Neuronal stem cell (in vitro differentiated cells): ENCODE measurements at regions not wholly inside any gene's neighbourhood (a gene's known extent, or its start where the extent isn't known, plus 50 kb on each side); places are given as distances from the start of the nearest gene placed in this dataset.
A peak's percentile ranks its signal among the peaks of the same experiment; 100 is the strongest.

Source experiments
- DNase-seq: peaks from one replicate; pipeline ENCODE4 v3.0.0-alpha.2; 2013; ENCODE audit warnings: low spot score
- H2AFZ ChIP-seq: one replicate; pipeline ENCODE4 v1.6.1; 2013; ENCODE audit warnings: mild to moderate bottlenecking, low read length, inconsistent platforms
- H2AK5ac ChIP-seq: 2 replicates; pipeline ENCODE4 v1.6.1; 2013; ENCODE audit warnings: low read depth, mild to moderate bottlenecking, inconsistent platforms, low read length, moderate library complexity, mixed read lengths
- H2BK120ac ChIP-seq: 2 replicates; pipeline ENCODE4 v1.6.1; 2013; ENCODE audit warnings: low read depth, mild to moderate bottlenecking, inconsistent platforms, low read length, moderate library complexity, mixed read lengths
- H2BK12ac ChIP-seq: one replicate; pipeline ENCODE4 v1.6.1; 2013; ENCODE audit warnings: low read length, inconsistent platforms
- H2BK15ac ChIP-seq: 2 replicates; pipeline ENCODE4 v1.6.1; 2013; ENCODE audit warnings: mild to moderate bottlenecking, low read length, inconsistent platforms, mixed read lengths
- H2BK5ac ChIP-seq: one replicate; pipeline ENCODE4 v1.6.1; 2013; ENCODE audit warnings: inconsistent platforms, mild to moderate bottlenecking, low read length, moderate library complexity
- H3K14ac ChIP-seq: one replicate; pipeline ENCODE4 v1.6.1; 2013; ENCODE audit warnings: low read length, inconsistent platforms
- H3K18ac ChIP-seq: 2 replicates; pipeline ENCODE4 v1.6.1; 2013; ENCODE audit warnings: low read length, inconsistent platforms
- H3K23ac ChIP-seq: 2 replicates; pipeline ENCODE4 v1.6.1; 2013; ENCODE audit warnings: low read depth, mild to moderate bottlenecking, mixed read lengths, low read length, inconsistent platforms; ENCODE audit not compliant: poor library complexity
- H3K27ac ChIP-seq: replicated peaks from 3 replicates; pipeline ENCODE4 v1.5.1; 2013; ENCODE audit warnings: low read length, inconsistent platforms
- H3K27me3 ChIP-seq, 3 experiments: 2 replicates each; pipeline ENCODE4 v1.6.1; 2013; ENCODE audit warnings: low read length in 3 of 3, mild to moderate bottlenecking in 2 of 3, inconsistent platforms in 1 of 3, low read depth in 1 of 3, mixed read lengths in 1 of 3, moderate library complexity in 1 of 3; ENCODE audit not compliant: control insufficient read depth in 3 of 3, insufficient read depth in 3 of 3
- H3K36me3 ChIP-seq, 2 donors: replicated peaks in 1 of 2; 2 replicates each; pipeline ENCODE4 v1.6.1; 2013; ENCODE audit warnings: low read length in 2 of 2; ENCODE audit not compliant: control insufficient read depth in 2 of 2, insufficient read depth in 2 of 2
- H3K4ac ChIP-seq: 2 replicates; pipeline ENCODE4 v1.6.1; 2013; ENCODE audit warnings: inconsistent platforms, mild to moderate bottlenecking, low read length, moderate library complexity
- H3K4me1 ChIP-seq, 2 donors: 1 replicate in 1 of 2; 2 replicates in 1 of 2; pipeline ENCODE4 v1.6.1; 2013; ENCODE audit warnings: low read length in 2 of 2, low read depth in 1 of 2; ENCODE audit not compliant: control insufficient read depth in 2 of 2, insufficient read depth in 1 of 2
- H3K4me2 ChIP-seq: one replicate; pipeline ENCODE4 v1.6.1; 2013; ENCODE audit warnings: mild to moderate bottlenecking, low read length, inconsistent platforms; ENCODE audit not compliant: insufficient read depth, poor library complexity, severe bottlenecking
- H3K4me3 ChIP-seq, 2 donors: 2 replicates each; pipeline ENCODE4 v1.5.1; 2013; ENCODE audit warnings: low read length in 2 of 2, mild to moderate bottlenecking in 2 of 2, inconsistent platforms in 1 of 2, moderate library complexity in 1 of 2
- H3K79me1 ChIP-seq: one replicate; pipeline ENCODE4 v1.6.1; 2013; ENCODE audit warnings: low read depth, mild to moderate bottlenecking, inconsistent platforms, low read length, moderate library complexity
- H3K9ac ChIP-seq: one replicate; pipeline ENCODE4 v1.6.1; 2013; ENCODE audit warnings: mild to moderate bottlenecking, low read depth, low read length, inconsistent platforms; ENCODE audit not compliant: poor library complexity
- H3K9me3 ChIP-seq, 2 donors: replicated peaks in 1 of 2; 2 replicates each; pipeline versions ENCODE3 to v1.6.1; 2013; ENCODE audit warnings: low read length in 2 of 2, mild to moderate bottlenecking in 2 of 2, inconsistent platforms in 1 of 2, low read depth in 1 of 2, mixed read lengths in 1 of 2, moderate library complexity in 1 of 2; ENCODE audit not compliant: control insufficient read depth in 2 of 2, insufficient read depth in 1 of 2
- H4K8ac ChIP-seq: one replicate; pipeline ENCODE4 v1.6.1; 2013; ENCODE audit warnings: low read depth, mild to moderate bottlenecking, inconsistent platforms, low read length, moderate library complexity
- H4K91ac ChIP-seq: one replicate; pipeline ENCODE4 v1.6.1; 2013; ENCODE audit warnings: low read length, low read depth, mild to moderate bottlenecking, inconsistent platforms; ENCODE audit not compliant: poor library complexity
- WGBS, 2 donors: extraction: QIAGEN DNeasy Blood & Tissue Kit; methylation state at CpG; one replicate each; pipeline ENCODE4 v1.1.7; 2013; ENCODE audit warnings: missing lambda C conversion rate in 2 of 2, mixed read lengths in 1 of 2; ENCODE audit not compliant: insufficient read length in 2 of 2, insufficient replicate concordance in 1 of 2; ENCODE audit errors: extremely low coverage in 2 of 2; 5-methylcytosine and 5-hydroxymethylcytosine counted together

DNA sequence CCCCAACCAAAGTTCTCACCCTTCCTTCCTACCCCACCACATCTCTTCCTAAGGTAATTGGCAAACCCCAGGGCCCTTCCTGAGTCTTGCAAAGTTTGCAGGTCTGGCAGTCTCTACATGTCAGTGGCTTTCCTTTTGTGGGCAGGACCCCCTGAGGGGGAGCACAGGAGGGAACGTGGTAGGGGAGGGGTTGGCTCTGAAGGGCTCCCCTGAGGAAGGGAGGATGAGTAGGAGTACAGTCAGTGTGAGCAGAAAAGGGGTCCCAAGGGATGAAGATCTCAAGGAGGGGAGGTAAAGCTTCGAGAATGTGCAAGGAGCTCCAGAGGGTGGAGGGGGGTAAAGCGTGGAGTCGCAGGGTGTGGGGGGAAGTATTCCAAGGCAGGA, 206.9 kb downstream of the RAB11FIP4 start:
- no peak overlapping the region for H3K4me2 ChIP-seq
- H3K27me3 ChIP-seq, result no peaks in the 10 kb centered on the region
- no peak overlapping the region for H3K14ac ChIP-seq
- H3K18ac ChIP-seq, result peak overlapping the region; percentile 27
- DNase-seq, result no peak
- H3K27ac ChIP-seq, result no peak overlapping the region
- no peaks in the 10 kb centered on the region for H3K36me3 ChIP-seq
- no peak overlapping the region for H3K4ac ChIP-seq
- no peak overlapping the region for H2BK12ac ChIP-seq
- no peak overlapping the region for H3K9ac ChIP-seq
- H3K9me3 ChIP-seq, result no peaks in the 10 kb centered on the region
- H2BK5ac ChIP-seq, result no peak overlapping the region
- no peak overlapping the region for H2AFZ ChIP-seq
- H3K4me1 ChIP-seq, result peaks cover 0 to 5% of the 10 kb centered on the region in 2 donors
- no peak overlapping the region for H3K23ac ChIP-seq
- no peak overlapping the region for H3K4me3 ChIP-seq
- no peak overlapping the region for H2BK120ac ChIP-seq
- no peak overlapping the region for H4K91ac ChIP-seq
- H2BK15ac ChIP-seq, result no peak overlapping the region
- no CpG with 5 or more reads among the region's 4 CpGs for WGBS, 2 donors
- no peaks in the 10 kb centered on the region for H3K79me1 ChIP-seq
- H4K8ac ChIP-seq, result no peak overlapping the region
- no peak overlapping the region for H2AK5ac ChIP-seq

DNA sequence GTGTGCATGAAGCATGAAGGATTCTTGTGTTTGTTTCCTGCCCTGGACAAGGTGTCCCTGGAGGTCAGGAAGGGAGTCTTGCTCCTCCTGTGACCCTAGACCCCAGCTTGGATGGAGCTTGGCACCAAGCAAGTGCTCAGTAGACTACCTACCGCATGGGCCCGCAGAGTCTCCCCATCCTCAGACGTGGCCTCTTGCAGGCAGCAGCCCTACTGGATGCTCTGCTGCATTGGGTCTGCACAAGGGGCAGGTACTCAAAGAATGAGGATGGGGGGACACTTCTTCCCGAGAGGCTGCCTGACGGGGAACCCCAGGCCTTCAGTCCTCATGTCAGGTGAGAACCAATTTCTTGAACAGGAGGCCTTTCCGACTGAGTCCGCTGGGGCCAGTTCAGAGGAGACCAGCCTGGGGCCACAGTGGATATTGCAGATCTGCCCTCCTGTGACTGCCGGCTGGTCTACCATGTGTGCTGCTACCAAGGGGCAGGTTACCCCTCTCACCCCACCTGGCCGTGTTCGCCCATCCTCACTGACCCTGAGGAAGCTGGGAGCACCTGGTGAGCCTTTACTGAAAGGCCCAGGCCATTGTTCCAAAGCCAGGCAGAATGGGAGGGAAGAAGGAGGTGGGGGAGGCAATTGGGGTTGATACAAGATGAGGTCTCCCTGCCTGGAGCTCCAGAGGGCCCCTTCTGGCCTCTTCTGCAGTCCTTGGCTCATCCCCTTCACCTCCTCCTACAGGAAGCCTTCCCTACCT, 206.3 kb downstream of the RAB11FIP4 start:
- H3K9me3 ChIP-seq, result no peaks in the 10 kb centered on the region
- H3K79me1 ChIP-seq, result no peaks in the 10 kb centered on the region
- peaks cover 0 to 5% of the 10 kb centered on the region in 2 donors for H3K4me1 ChIP-seq
- H3K4me3 ChIP-seq, result no peak overlapping the region
- no peak overlapping the region for H2BK15ac ChIP-seq
- no peak overlapping the region for H3K4me2 ChIP-seq
- DNase-seq, result no peak
- no peak overlapping the region for H2BK12ac ChIP-seq
- H3K14ac ChIP-seq, result no peak overlapping the region
- no peak overlapping the region for H3K27ac ChIP-seq
- H3K27me3 ChIP-seq, result no peaks in the 10 kb centered on the region
- no CpG with 5 or more reads among the region's 10 CpGs for WGBS, 2 donors
- H3K18ac ChIP-seq, result no peak overlapping the region
- no peak overlapping the region for H2BK120ac ChIP-seq
- no peak overlapping the region for H2AFZ ChIP-seq
- no peak overlapping the region for H4K91ac ChIP-seq
- no peak overlapping the region for H4K8ac ChIP-seq
- H2BK5ac ChIP-seq, result no peak overlapping the region
- no peak overlapping the region for H3K4ac ChIP-seq
- H2AK5ac ChIP-seq, result no peak overlapping the region
- no peaks in the 10 kb centered on the region for H3K36me3 ChIP-seq
- H3K9ac ChIP-seq, result no peak overlapping the region
- no peak overlapping the region for H3K23ac ChIP-seq

DNA sequence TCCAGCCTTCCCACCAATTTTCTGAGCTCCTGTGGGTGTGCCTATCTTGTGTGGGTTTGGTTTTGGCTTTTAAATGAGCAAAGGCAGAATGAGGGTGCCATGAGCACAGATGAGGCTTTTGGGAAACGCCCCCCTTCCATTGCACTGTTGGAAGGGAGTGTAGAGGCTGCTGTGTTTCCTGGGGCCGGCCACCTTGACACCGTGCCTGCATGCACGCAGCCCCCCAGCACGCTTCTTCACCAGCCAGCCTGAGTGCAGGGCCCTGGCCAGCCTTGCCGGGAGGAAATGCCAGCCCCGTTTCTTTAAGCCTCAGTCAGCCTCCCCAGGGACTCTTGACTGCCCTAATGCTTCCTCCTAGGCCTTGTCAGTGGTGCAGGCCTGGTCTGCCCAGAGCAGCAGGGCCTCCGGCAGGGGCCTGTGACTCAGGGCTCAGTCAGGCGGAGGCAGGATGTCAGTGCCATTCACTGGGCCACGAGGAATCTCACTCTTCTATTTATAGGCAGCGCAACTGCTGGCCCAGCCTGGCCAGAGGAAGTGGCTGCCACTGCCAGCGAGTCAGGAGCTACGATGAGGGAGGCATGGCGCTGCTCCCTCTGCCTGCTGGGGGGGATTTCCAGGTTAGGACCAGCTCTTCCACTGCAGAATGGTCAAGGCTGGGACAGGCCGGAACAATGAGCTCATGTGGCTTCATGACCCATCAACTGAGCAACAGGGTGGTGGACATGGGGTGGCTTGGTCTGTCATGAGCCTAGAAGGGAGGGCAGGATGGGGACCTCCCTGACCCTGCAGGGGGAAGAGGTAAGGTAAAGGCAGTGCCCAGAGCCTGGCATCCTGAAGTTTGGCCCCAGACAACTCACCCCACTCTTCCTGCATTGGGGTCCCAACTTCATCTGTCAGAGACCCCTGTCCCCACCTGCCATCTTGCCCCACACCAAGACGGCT, 205.2 kb downstream of the RAB11FIP4 start:
- Histone ChIP-seq H3K79me1 (no peaks in the 10 kb centered on the region), H3K14ac (no peak overlapping the region), H2BK120ac (no peak overlapping the region), H3K27ac (no peak overlapping the region), H2AK5ac (no peak overlapping the region), H3K23ac (peak overlapping the region; percentile 3), H3K18ac (peak overlapping the region; percentile 73), H2BK12ac (no peak overlapping the region), H3K4me2 (no peak overlapping the region), H3K4me1 (peaks cover 0 to 5% of the 10 kb centered on the region in 2 donors), H3K4ac (no peak overlapping the region), H2AFZ (peak overlapping the region; percentile 81), H4K8ac (no peak overlapping the region), H4K91ac (peak overlapping the region; percentile 14), H2BK5ac (no peak overlapping the region), H3K36me3 (no peaks in the 10 kb centered on the region), H2BK15ac (no peak overlapping the region), H3K9ac (no peak overlapping the region), H3K9me3 (no peaks in the 10 kb centered on the region), H3K4me3 (no peak overlapping the region), H3K27me3 (no peaks in the 10 kb centered on the region)
- WGBS, 2 donors, result no CpG with 5 or more reads among the region's 16 CpGs
- DNase-seq, result no peak
